Kidney (tissue), 13 donors: ENCODE measurements at regions not wholly inside any gene's neighbourhood (a gene's known extent, or its start where the extent isn't known, plus 50 kb on each side); places are given as distances from the start of the nearest gene placed in this dataset.

Experiments
- DNase-seq, 5 donors: peaks; one replicate each; pipeline ENCODE4 v3.0.0-alpha.2; 2013 to 2020
- FAIRE-seq: peaks from 2 replicates; lab custom pipeline; 2012; peaks lifted over from hg19 to GRCh38; lab: Jason Lieb, UNC
- H3K27ac ChIP-seq, 2 donors: one replicate each; pipeline ENCODE4 v1.7.0; 2013; ENCODE audit warnings: low read depth in 2 of 2, low read length in 2 of 2, inconsistent platforms in 1 of 2
- H3K27me3 ChIP-seq: one replicate; pipeline ENCODE4 v1.7.1; 2013; ENCODE audit warnings: low read length, inconsistent platforms; ENCODE audit not compliant: control insufficient read depth, insufficient read depth
- H3K36me3 ChIP-seq, 3 donors: one replicate each; pipeline versions ENCODE4 v1.7.0 to v1.7.1; 2013; ENCODE audit warnings: low read length in 3 of 3, control low read depth in 1 of 3, inconsistent platforms in 1 of 3; ENCODE audit not compliant: insufficient read depth in 3 of 3, control insufficient read depth in 2 of 3
- H3K4me1 ChIP-seq, 3 donors: one replicate each; pipeline versions ENCODE4 v1.7.0 to v1.7.1; 2013; ENCODE audit warnings: low read length in 3 of 3, inconsistent platforms in 1 of 3, low read depth in 1 of 3; ENCODE audit not compliant: control insufficient read depth in 2 of 3, insufficient read depth in 2 of 3
- H3K4me3 ChIP-seq, 3 donors: one replicate each; pipeline versions ENCODE4 v1.7.0 to v1.8.1; 2013; ENCODE audit warnings: low read length in 3 of 3, control low read depth in 1 of 3, inconsistent platforms in 1 of 3
- H3K9ac ChIP-seq, 3 donors: one replicate each; pipeline versions ENCODE4 v1.7.0 to v1.7.1; 2013; ENCODE audit warnings: low read length in 3 of 3, control low read depth in 1 of 3, inconsistent platforms in 1 of 3
- H3K9me3 ChIP-seq, 3 donors: one replicate each; pipeline versions ENCODE4 v1.7.0 to v1.7.1; 2013; ENCODE audit warnings: low read length in 3 of 3, control low read depth in 1 of 3, inconsistent platforms in 1 of 3; ENCODE audit not compliant: control insufficient read depth in 2 of 3, insufficient read depth in 1 of 3
- intact Hi-C: fragments of 100-400 bp; cut with DNase I; formaldehyde crosslinking; loops from one replicate; pipeline ENCODE4 v1.11.1; 2022
- TF ChIP-seq, protein P1 (sequence below): IDR thresholded peaks from 3 replicates; pipeline ENCODE4 v1.5.1; 2012; ENCODE audit warnings: mild to moderate bottlenecking, moderate library complexity, borderline replicate concordance; ENCODE audit not compliant: insufficient read depth; ENCODE audit errors: extremely low read depth
- donor health status: control.
- donor health status: control.
- donor health status: control.
- donor health status: control.
- donor health status: control.
- donor health status: DM: yes; HTN: yes; CAD: no.
- donor health status: Normal renal cell carcinoma (clear cell type).

DNA sequence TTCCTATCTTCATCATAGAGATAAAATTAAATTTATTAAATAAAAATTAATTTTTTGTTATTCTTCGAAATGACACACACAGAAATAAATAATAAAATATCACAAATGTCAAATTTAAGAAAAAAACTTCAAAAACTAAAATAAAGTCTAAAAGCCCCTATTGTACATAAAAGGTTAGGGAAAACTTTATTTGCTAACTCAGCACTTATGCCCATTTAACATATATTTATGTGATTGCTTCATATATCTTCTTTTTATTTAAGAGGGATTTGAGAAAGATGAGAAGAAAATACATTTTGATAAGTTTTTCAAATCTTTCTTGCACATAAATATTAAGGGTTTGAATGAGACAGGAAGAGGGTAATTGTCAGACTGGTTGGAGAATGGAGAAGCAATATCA, 2350.4 kb upstream of the RAG2 start:
- Histone ChIP-seq H3K9me3 (peaks cover 0 to 3% (median 0%) of the 10 kb centered on the region in 3 donors), H3K27me3 (no peaks in the 10 kb centered on the region), H3K27ac (no peak overlapping the region), H3K9ac (no peak overlapping the region), H3K36me3 (no peaks in the 10 kb centered on the region), H3K4me3 (no peak overlapping the region), H3K4me1 (no peaks in the 10 kb centered on the region)
- no peak for DNase-seq
- TF ChIP-seq, protein P1, sequence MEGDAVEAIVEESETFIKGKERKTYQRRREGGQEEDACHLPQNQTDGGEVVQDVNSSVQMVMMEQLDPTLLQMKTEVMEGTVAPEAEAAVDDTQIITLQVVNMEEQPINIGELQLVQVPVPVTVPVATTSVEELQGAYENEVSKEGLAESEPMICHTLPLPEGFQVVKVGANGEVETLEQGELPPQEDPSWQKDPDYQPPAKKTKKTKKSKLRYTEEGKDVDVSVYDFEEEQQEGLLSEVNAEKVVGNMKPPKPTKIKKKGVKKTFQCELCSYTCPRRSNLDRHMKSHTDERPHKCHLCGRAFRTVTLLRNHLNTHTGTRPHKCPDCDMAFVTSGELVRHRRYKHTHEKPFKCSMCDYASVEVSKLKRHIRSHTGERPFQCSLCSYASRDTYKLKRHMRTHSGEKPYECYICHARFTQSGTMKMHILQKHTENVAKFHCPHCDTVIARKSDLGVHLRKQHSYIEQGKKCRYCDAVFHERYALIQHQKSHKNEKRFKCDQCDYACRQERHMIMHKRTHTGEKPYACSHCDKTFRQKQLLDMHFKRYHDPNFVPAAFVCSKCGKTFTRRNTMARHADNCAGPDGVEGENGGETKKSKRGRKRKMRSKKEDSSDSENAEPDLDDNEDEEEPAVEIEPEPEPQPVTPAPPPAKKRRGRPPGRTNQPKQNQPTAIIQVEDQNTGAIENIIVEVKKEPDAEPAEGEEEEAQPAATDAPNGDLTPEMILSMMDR, result no peak
- intact Hi-C loops, result no loop called here
- FAIRE-seq, result no peak

- intact Hi-C loops, result no loop called here
- H3K9ac ChIP-seq, result no peak overlapping the region
- FAIRE-seq, result no peak
- DNase-seq, result no peak
- H3K27me3 ChIP-seq, result no peaks in the 10 kb centered on the region
- no peak overlapping the region for H3K27ac ChIP-seq
- no peaks in the 10 kb centered on the region for H3K4me1 ChIP-seq
- H3K36me3 ChIP-seq, result no peaks in the 10 kb centered on the region
- no peak overlapping the region for H3K4me3 ChIP-seq
- TF ChIP-seq, protein P1, result no peak
- no peaks in the 10 kb centered on the region for H3K9me3 ChIP-seq
These were observed 2339.7 kb upstream of the RAG2 start for GRCh38 chr11:38937709-38938108.

DNA sequence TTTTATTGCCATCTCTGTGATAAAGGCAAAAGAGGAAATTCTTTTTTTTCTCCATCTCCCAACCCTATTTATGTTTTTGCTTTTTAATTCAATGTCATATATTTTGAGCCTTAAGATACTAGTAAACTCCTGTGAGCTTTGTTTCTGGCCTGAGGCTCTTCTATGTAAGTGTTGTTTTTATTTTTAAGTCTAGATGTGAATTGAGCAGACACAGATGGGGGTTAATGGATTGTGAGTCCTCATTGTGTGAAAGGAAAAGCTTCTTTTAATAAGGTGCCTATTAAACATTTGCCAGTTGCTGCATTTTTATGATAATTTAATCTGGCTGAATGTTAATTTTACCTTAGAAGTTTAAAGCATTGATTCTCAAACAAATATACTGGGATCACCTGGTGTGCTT, 2337.9 kb upstream of the RAG2 start:
- Histone ChIP-seq H3K36me3 (no peaks in the 10 kb centered on the region), H3K4me3 (no peak overlapping the region), H3K4me1 (no peaks in the 10 kb centered on the region), H3K9ac (no peak overlapping the region), H3K27ac (no peak overlapping the region), H3K9me3 (no peaks in the 10 kb centered on the region), H3K27me3 (no peaks in the 10 kb centered on the region)
- FAIRE-seq (no peak), DNase-seq (no peak)
- TF ChIP-seq, protein P1, result no peak
- intact Hi-C loops, result no loop called here

DNA sequence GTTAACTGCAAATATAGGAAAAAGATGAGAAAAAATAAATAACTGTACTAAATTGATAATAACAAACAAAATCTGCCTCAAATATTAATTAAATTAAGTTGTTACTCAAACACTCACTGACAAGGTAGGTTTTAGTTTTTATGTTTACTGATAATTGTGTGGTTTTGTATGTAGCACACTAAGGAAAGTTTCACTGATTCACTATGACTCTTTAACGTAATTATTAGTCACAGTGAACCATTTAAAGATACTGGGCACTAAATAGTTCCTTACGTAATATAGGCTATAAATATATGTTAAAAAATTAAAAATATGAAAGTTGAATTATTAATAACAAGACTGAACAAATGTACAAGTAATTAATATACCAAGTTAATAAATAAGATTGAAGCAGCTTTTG, 2330.0 kb upstream of the RAG2 start:
- Histone ChIP-seq H3K4me1 (no peaks in the 10 kb centered on the region), H3K36me3 (no peaks in the 10 kb centered on the region), H3K4me3 (no peak overlapping the region), H3K9ac (no peak overlapping the region), H3K27me3 (no peaks in the 10 kb centered on the region), H3K27ac (no peak overlapping the region), H3K9me3 (no peaks in the 10 kb centered on the region)
- intact Hi-C loops, result no loop called here
- no peak for DNase-seq
- FAIRE-seq, result no peak
- TF ChIP-seq, protein P1, result no peak
